ENCODE measurements at regions not wholly inside any gene's neighbourhood (a gene's known extent, or its start where the extent isn't known, plus 50 kb on each side); places are given as distances from the start of the nearest gene placed in this dataset.
"Not testable (repeated sequence)": the region's sequence is repeated elsewhere in the genome, so short reads cannot be mapped to it uniquely, and the experiment has no call there.

GRCh38 chr6:61622601-61623000, 663.4 kb downstream of the KHDRBS2 start:
- no peak for DNase-seq (ENCODE audit: low spot score)

GRCh38 chr6:61614119-61614518, 671.9 kb downstream of the KHDRBS2 start:
- DNase-seq (ENCODE audit: low spot score), result no peak

- DNase-seq (ENCODE audit: low spot score), result no peak
These were observed 679.5 kb downstream of the KHDRBS2 start for GRCh38 chr6:61606500-61606899.

GRCh38 chr6:61605851-61606250, 680.2 kb downstream of the KHDRBS2 start:
- not testable (repeated sequence) for DNase-seq (ENCODE audit: low spot score)

- not testable (repeated sequence) for DNase-seq (ENCODE audit: low spot score)
These were observed 683.9 kb downstream of the KHDRBS2 start for GRCh38 chr6:61602171-61602570.

GRCh38 chr6:61592238-61592637, 693.8 kb downstream of the KHDRBS2 start:
- no peak for DNase-seq (ENCODE audit: low spot score)

GRCh38 chr6:61586934-61587537, 699.0 kb downstream of the KHDRBS2 start:
- DNase-seq (ENCODE audit: low spot score), result peak; percentile 52

GRCh38 chr6:61585504-61585903, 700.5 kb downstream of the KHDRBS2 start:
- DNase-seq (ENCODE audit: low spot score), result no peak

GRCh38 chr6:61562098-61562497, 723.9 kb downstream of the KHDRBS2 start:
- no peak for DNase-seq (ENCODE audit: low spot score)

GRCh38 chr6:61558796-61559195, 727.2 kb downstream of the KHDRBS2 start:
- DNase-seq (ENCODE audit: low spot score), result no peak

- no peak for DNase-seq (ENCODE audit: low spot score)
These were observed 730.0 kb downstream of the KHDRBS2 start for GRCh38 chr6:61555993-61556392.

- DNase-seq (ENCODE audit: low spot score), result no peak
These were observed 747.2 kb downstream of the KHDRBS2 start for GRCh38 chr6:61538801-61539200.

GRCh38 chr6:61532749-61533148, 753.3 kb downstream of the KHDRBS2 start:
- DNase-seq (ENCODE audit: low spot score), result not testable (repeated sequence)

All from putamen (tissue), 1 donor.